Adrenal gland (tissue), 9 donors: ENCODE measurements at regions not wholly inside any gene's neighbourhood (a gene's known extent, or its start where the extent isn't known, plus 50 kb on each side); places are given as distances from the start of the nearest gene placed in this dataset.
A peak's percentile ranks its signal among the peaks of the same experiment; 100 is the strongest.

Experiments
- DNase-seq, 7 donors: peaks; one replicate each; pipeline ENCODE4 v3.0.0-alpha.2; 2019 to 2020
- H3K27ac ChIP-seq, 5 donors: fragments of 200-600 bp; sonication (generic) in 4 of 5; 1 replicate in 3 of 5; 2 replicates in 2 of 5; pipeline versions ENCODE4 v1.5.1 to v1.8.0; 2016 to 2020; ENCODE audit warnings: mild to moderate bottlenecking in 1 of 5
- H3K27me3 ChIP-seq: fragments of 200-600 bp; 2 replicates; pipeline ENCODE4 v1.8.0; 2021
- H3K36me3 ChIP-seq, 2 donors: fragments of 200-600 bp; replicated peaks in 1 of 2; 1 replicate in 1 of 2; 2 replicates in 1 of 2; pipeline versions ENCODE4 v1.5.1 to v1.8.0; 2018 to 2022
- H3K4me1 ChIP-seq, 2 donors: fragments of 200-600 bp; replicated peaks in 1 of 2; 1 replicate in 1 of 2; 2 replicates in 1 of 2; pipeline versions ENCODE4 v1.5.1 to v1.8.0; 2018 to 2021
- H3K4me3 ChIP-seq, 4 donors: fragments of 200-600 bp; sonication (generic) in 3 of 4; one replicate each; pipeline ENCODE4 v1.5.1; 2016 to 2018
- H3K9me3 ChIP-seq, 3 donors: fragments of 200-600 bp; sonication (generic) in 1 of 3; replicated peaks in 1 of 3; 1 replicate in 2 of 3; 2 replicates in 1 of 3; pipeline versions ENCODE4 v1.5.1 to v1.8.0; 2016 to 2021
- POLR2A ChIP-seq, 2 donors: fragments of 450-650 bp; IDR thresholded peaks; one replicate each; pipeline ENCODE4 v1.6.1; 2017; ENCODE audit warnings: antibody characterized with exemption in 2 of 2, mild to moderate bottlenecking in 2 of 2, moderate library complexity in 1 of 2
- WGBS, 4 donors: extraction: QIAGEN DNeasy Blood & Tissue Kit in 2 of 4; methylation state at CpG; one replicate each; pipeline versions ENCODE4 v1.1.5 to v1.1.7; 2013 to 2017; 5-methylcytosine and 5-hydroxymethylcytosine counted together
- intact Hi-C, 2 donors: fragments of 100-400 bp; cut with DNase I; formaldehyde crosslinking; loops; one replicate each; pipeline versions ENCODE4 v1.14.1 to v1.15.0; 2022 to 2023
- TF ChIP-seq, protein P1 (sequence below), 6 experiments: fragments of 450-650 bp in 4 of 6; fragments of 200-600 bp in 2 of 6; sonication (generic) in 1 of 6; IDR thresholded peaks; 1 replicate in 5 of 6; 2 replicates in 1 of 6; pipeline versions ENCODE4 v1.5.1 to v1.8.0; 2016 to 2021; ENCODE audit warnings: antibody characterized with exemption in 6 of 6, mild to moderate bottlenecking in 2 of 6, moderate library complexity in 1 of 6
- donor health status: healthy with polysubstance abuse.
- donor health status: Bipolar disorder and iron deficiency.
- donor health status: DM: yes; HTN: yes; CAD: no.
- donor health status: DM: no; HTN: no; CAD: no.
- donor health status: DM: no; HTN: no; CAD: no.

DNA sequence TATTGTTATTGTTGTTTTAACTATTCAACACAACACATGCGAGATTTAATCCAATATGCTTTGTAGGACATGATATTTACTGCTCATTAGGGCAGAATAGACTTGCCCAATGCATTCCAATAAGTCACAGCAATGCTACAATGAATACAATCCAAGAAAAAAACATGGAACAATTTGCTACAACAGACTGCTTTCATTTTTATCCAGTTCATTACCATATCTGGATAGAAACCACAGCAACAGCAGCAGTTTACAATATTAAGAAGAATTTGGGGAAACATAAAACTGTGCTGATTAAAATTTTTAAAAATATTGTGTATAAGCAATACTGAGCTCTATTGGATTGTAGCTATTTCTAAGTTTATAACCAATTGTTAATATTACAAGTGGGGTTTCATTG, 833.0 kb downstream of the DIAPH3 start:
- no peak for DNase-seq
- no peaks in the 10 kb centered on the region for H3K27me3 ChIP-seq
- WGBS, 4 donors, result 69 to 87% (median 80%) methylated on average over 1 of the region's 1 CpG
- no peaks in the 10 kb centered on the region for H3K4me1 ChIP-seq
- no peaks in the 10 kb centered on the region for H3K36me3 ChIP-seq
- no peak for TF ChIP-seq POLR2A (IDR thresholded peaks at IDR 0.05)
- TF ChIP-seq, protein P1, sequence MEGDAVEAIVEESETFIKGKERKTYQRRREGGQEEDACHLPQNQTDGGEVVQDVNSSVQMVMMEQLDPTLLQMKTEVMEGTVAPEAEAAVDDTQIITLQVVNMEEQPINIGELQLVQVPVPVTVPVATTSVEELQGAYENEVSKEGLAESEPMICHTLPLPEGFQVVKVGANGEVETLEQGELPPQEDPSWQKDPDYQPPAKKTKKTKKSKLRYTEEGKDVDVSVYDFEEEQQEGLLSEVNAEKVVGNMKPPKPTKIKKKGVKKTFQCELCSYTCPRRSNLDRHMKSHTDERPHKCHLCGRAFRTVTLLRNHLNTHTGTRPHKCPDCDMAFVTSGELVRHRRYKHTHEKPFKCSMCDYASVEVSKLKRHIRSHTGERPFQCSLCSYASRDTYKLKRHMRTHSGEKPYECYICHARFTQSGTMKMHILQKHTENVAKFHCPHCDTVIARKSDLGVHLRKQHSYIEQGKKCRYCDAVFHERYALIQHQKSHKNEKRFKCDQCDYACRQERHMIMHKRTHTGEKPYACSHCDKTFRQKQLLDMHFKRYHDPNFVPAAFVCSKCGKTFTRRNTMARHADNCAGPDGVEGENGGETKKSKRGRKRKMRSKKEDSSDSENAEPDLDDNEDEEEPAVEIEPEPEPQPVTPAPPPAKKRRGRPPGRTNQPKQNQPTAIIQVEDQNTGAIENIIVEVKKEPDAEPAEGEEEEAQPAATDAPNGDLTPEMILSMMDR (IDR thresholded peaks at IDR 0.05), result no peak
- no peaks in the 10 kb centered on the region for H3K9me3 ChIP-seq
- H3K27ac ChIP-seq, result no peak overlapping the region
- intact Hi-C loops, result no loop called here
- H3K4me3 ChIP-seq, result no peak overlapping the region

DNA sequence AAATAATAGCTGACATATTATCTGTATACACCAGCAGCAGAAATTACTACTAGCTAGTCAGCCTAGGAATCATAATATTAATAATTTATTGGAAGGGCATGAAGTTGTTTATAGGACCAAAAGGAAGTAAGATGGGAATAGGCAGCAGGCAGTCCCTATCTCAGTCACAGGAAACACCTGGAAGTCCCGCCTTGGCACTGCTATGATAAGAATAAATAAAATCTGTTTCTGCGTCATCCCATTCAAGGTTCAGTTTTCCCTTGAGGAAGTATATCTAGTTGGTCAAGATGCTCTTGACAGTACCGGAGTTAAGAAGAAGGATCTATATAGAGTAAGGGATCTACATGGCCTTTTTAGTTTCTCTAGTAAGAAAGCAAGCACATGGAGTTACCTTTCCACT, 830.8 kb downstream of the DIAPH3 start:
- 75 to 84% (median 79%) methylated on average over 3 of the region's 3 CpGs for WGBS, 4 donors
- Histone ChIP-seq H3K27ac (no peak overlapping the region), H3K4me3 (no peak overlapping the region), H3K4me1 (no peaks in the 10 kb centered on the region), H3K9me3 (no peaks in the 10 kb centered on the region), H3K36me3 (no peaks in the 10 kb centered on the region), H3K27me3 (no peaks in the 10 kb centered on the region)
- intact Hi-C loops, result no loop called here
- TF ChIP-seq, protein P1 (IDR thresholded peaks at IDR 0.05), result no peak
- no peak for TF ChIP-seq POLR2A (IDR thresholded peaks at IDR 0.05)
- peak in 1 of 7 donors; percentile 9 for DNase-seq

DNA sequence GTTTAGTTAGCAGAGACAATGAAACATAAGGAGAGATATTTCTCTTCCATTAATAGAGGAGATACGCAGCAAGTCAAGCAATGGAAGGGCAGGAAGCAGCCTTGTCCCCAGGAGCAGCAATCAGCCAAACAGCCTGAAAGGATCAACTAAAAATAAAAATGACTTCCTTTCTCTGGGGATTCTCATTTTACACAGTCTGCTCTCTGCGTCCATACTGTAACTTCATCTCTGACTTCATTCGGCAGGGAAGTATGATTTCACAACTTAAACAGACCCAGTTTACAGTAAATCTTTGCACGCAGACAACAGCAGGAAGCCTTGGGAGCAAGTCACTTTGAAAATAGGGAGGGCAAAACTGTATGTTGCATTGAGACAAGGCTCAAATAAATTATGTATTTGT, 826.7 kb downstream of the DIAPH3 start:
- intact Hi-C loops, result no loop called here
- peak overlapping the region in 2 of 5 donors; percentile 27 to 32 for H3K27ac ChIP-seq
- no peak for DNase-seq
- H3K36me3 ChIP-seq, result no peaks in the 10 kb centered on the region
- H3K9me3 ChIP-seq, result no peaks in the 10 kb centered on the region
- WGBS, 4 donors, result 35 to 51% (median 45%) methylated on average over 4 of the region's 4 CpGs
- H3K4me1 ChIP-seq, result no peaks in the 10 kb centered on the region
- no peaks in the 10 kb centered on the region for H3K27me3 ChIP-seq
- no peak overlapping the region for H3K4me3 ChIP-seq
- TF ChIP-seq, protein P1 (IDR thresholded peaks at IDR 0.05), result no peak

DNA sequence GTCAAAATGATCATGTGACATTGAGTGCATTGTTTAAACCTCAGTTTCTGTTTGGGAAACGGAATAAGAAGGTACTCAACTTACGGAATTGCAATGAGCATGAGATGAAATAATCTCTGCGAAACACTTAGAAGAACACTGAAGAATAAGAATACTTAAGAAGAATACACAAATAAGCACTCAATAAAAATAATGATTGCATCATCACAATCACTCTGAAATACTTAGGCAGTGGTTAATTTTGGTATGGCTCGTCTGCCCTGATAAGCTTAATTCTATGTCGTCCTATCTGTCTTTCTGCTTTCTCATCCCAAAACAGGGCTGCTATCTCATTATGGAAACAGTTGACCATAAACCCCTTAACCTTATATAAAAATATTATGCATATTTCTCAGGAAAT, 823.6 kb downstream of the DIAPH3 start:
- H3K4me1 ChIP-seq, result no peaks in the 10 kb centered on the region
- TF ChIP-seq, protein P1 (IDR thresholded peaks at IDR 0.05), result no peak
- TF ChIP-seq POLR2A (IDR thresholded peaks at IDR 0.05), result no peak
- H3K4me3 ChIP-seq, result no peak overlapping the region
- H3K9me3 ChIP-seq, result no peaks in the 10 kb centered on the region
- DNase-seq, result no peak
- H3K36me3 ChIP-seq, result no peaks in the 10 kb centered on the region
- no peaks in the 10 kb centered on the region for H3K27me3 ChIP-seq
- 75 to 88% (median 84%) methylated on average over 5 of the region's 5 CpGs for WGBS, 4 donors
- H3K27ac ChIP-seq, result no peak overlapping the region
- intact Hi-C loops, result no loop called here
